ENCODE measurements at regions not wholly inside any gene's neighbourhood (a gene's known extent, or its start where the extent isn't known, plus 50 kb on each side); places are given as distances from the start of the nearest gene placed in this dataset.

- no peak for DNase-seq
Measured at GRCh38 chr3:16658004-16658924, 53.0 kb upstream of the DAZL start.

GRCh38 chr3:16658925-16659793 lies 53.9 kb upstream of the DAZL start:
- DNase-seq: no peak

DNA sequence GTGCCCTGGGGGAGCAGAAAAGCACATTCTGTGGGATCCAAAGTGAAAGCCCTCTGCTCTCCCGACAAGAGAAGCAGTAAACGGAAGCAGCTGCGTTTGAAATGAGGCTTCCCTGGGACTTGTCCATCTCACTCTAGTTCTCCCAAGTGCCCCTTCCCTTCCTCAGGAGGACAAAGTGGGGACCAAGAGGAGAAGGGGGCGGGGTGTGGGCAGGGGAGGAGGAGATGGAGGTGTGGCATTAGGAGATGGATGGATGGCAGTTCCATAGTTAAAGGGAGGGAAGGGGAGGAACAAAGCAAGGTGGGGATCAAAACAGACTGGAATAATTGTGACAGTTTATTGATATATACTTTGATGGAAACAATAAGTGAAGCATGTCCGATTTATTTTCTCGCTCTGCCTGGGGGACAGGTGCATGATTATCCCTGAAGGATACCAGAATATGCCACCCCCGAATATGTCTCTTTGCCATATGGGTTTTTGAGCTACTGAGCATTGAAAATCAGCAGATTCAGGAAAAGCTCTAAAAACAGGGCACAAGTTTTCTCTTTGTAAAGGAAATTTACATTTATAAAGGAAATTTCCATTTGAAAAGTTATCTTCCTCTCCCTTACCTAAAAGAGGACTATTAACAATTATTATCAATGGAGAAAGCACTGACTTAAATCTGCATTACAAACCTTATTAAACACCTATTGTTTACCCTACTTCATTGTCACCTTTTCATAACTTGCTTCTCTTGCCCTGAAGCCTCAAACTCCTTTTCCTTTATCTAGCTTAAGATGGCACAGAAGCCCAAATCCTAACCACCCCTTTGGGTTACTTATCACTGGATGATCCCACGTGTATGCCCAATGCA lies 58.9 kb upstream of the DAZL start:
- no peak for DNase-seq

GRCh38 chr3:16665282-16665741 lies 60.1 kb upstream of the DAZL start:
- DNase-seq: no peak

DNA sequence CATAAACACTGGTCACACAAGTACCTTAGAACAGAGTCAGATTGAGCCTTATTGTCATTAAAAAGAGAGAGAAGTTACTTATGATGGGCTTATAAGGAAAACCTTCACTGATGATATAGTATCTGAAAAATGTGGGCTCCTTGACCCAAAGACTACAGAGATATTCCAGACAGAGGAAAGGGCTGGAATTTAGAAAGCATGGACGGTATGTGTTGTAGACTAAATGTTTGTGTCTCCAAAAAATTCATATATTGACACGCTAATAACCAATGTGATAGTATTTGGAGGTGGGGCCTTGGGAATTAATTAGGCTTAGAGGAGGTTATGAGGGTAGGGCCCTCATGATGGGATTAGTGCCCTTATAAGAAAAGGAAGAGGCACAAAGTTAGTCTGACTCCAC lies 61.0 kb upstream of the DAZL start:
- DNase-seq: no peak

DNA sequence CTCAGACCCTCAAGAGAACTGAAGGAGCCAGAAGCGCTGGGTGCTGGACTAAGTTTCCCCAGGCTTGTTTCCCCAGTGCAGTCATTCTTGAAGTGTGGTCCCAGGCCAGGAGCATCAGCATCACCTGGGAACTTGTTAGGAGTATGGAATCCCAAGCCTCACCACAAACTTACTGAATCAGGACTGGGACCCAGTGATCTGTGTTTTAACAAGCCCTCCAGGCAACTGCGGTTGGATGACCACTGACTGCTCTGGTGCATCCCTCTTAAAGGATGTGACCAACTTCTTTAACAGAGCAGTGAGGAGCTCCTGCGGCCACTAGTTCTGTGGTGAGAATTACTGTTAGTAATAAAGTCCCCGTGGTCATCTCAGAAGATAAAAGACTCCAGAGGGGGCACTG lies 62.4 kb upstream of the DAZL start:
- no peak for DNase-seq

GRCh38 chr3:16668776-16669545 lies 63.7 kb upstream of the DAZL start:
- DNase-seq: no peak

DNA sequence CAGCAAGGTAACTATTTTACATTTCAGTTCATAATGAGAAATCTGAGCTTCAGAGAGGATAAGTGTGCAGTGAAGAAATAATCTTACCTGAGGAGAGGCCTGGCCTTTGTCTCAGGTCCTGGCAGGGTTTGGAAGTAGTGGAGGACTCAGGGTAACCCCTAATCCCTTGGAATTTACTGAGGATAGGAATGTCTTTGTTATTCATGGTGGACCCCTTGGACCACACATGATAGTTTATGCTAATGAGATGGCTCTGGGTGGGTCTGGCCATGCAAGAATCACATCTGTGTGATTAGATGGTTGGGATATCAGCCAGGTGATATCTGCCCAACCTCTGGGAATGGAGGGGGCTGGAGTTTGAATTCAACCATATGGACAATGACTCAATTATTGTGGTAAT lies 65.0 kb upstream of the DAZL start:
- DNase-seq: no peak

DNA sequence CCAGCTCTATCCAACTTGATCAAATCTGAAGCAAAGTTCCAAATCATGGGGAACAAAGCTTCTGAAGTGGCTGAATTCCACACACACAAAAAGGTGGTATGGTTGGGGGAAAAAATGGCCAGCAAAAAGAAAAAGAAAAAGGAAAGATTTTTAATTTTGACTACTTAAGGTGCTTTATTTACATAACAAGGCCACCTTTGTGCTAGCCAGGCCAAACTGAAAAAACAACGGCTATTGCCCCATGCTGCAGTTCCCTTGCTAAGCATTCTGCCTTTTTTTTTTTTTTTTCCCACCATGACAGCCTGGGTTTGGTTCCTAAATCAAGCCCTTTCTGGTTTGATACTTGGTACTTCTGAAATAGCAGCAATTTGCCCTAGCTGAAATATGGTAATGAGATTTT lies 66.5 kb upstream of the DAZL start:
- DNase-seq: no peak

GRCh38 chr3:16673530-16673929 lies 68.3 kb upstream of the DAZL start:
- DNase-seq: no peak

- DNase-seq: no peak
Measured at GRCh38 chr3:16675805-16676204, 70.6 kb upstream of the DAZL start.

DNA sequence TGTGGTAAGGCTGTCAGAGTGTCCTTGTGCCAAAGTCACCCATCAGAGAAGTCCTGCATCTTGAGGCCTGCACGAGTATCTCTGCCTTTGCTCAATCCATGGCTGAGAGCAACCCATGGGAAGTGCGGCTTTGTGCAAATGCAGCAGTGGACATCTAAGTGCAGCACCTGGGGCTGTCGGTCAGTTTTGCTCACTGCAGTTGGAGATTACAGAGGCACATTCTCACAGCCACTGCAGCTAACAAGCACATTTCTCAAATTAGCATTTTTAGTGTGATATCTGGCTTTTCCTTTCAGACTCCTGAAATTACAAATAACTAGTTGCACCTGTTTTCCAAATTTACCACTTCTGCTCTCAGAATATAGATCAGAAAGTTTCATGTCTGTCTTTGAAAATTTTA lies 81.5 kb upstream of the DAZL start:
- no peak for DNase-seq

- no peak for DNase-seq
Measured at GRCh38 chr3:16687221-16687620, 82.0 kb upstream of the DAZL start.

- no peak for DNase-seq
Measured at GRCh38 chr3:16692486-16693344, 87.5 kb upstream of the DAZL start.

- no peak for DNase-seq
Measured at GRCh38 chr3:16693820-16694219, 88.6 kb upstream of the DAZL start.

- DNase-seq: no peak
Measured at GRCh38 chr3:16695710-16696109, 90.5 kb upstream of the DAZL start.

GRCh38 chr3:16697443-16698147 lies 92.4 kb upstream of the DAZL start:
- DNase-seq: no peak

DNA sequence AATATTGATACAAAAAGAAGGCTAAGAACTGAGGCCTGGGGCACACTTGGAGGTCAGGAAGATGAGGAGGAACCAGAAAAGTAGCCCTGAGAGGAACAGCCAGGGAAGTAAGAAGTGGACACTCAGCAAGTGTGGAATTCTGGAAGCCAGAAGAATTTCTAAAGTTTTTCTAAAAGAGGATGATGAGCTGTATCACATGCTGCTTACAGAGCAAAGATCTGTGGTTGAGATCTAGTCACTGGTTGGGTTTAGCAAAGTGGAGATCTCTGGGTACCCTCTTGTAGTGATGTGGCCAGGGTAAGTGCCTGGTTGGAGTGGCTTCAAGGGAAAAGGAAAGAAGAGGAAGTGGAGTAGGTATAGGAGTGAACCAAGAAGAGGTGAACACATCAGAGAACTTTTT lies 95.4 kb upstream of the DAZL start:
- no peak for DNase-seq

GRCh38 chr3:16704941-16705340 lies 99.7 kb upstream of the DAZL start:
- no peak for DNase-seq

DNA sequence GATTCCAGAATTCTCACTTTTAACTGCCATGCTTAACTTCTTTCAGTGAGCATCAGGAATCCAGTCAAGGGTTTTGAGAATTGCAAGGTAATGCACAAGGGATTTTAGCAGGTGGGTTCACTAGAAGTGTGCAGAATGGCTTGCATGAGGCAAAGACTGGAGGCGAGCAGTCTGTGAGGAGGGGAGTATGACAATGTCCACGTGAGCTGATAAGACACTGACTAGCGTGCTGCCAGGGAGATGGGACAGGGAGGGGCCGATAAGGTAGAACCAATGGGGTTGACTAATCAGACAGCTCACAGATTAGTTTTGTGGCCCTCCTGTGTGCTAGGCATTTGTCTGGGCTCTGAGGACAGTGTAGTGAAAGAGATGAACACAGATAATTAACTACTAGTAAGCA lies 102.0 kb upstream of the DAZL start:
- DNase-seq: no peak
